Colon (tissue), 2 donors: ENCODE measurements at regions not wholly inside any gene's neighbourhood (a gene's known extent, or its start where the extent isn't known, plus 50 kb on each side); places are given as distances from the start of the nearest gene placed in this dataset.
"Not testable (repeated sequence)": the region's sequence is repeated elsewhere in the genome, so short reads cannot be mapped to it uniquely, and the experiment has no call there.

Experiments
- FAIRE-seq: peaks from 2 replicates; lab custom pipeline; 2012; peaks lifted over from hg19 to GRCh38; lab: Jason Lieb, UNC
- donor health status: control.
- donor health status: control.

- no peak for FAIRE-seq
These were observed 87.6 kb upstream of the KCNQ5 start for GRCh38 chr6:72534236-72534635.

DNA sequence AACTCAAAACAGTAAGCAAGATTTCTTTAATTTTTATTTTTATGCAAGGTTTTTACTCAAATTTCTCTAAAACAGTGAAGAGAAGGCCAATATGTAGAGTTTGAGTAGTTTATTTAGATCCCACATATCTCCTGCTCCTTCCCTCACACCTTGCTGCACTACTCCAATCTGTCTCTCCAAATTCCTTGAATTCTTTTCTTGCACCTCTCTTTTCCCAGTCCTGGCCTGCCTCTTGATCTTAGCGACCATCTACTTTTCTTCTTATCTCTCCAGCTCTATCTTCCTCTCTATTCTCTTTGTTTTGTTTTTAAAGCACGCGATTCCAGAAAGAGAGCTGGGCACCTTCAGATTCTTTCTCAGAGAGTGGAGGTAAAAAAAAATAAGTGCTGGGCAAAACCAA, 86.7 kb upstream of the KCNQ5 start:
- FAIRE-seq = no peak

DNA sequence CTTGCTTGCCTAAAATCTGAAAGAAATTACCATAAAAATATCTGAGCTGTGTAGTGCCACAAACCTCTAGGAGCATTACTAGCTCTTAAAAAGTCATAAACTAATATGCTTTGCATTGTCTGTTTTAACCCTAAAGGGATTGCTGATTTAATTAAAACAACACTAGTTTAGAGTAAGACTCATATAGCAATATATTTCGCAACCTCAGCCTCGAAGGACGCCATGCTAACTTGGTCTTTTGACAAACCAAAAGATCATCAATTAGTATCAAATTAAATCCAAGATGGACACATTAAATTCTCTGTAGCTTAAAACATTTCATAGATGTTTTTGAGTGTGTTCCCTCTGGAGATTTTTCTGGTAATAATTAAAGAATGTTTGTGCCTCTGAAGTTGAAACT, 74.8 kb upstream of the KCNQ5 start:
- FAIRE-seq = no peak

DNA sequence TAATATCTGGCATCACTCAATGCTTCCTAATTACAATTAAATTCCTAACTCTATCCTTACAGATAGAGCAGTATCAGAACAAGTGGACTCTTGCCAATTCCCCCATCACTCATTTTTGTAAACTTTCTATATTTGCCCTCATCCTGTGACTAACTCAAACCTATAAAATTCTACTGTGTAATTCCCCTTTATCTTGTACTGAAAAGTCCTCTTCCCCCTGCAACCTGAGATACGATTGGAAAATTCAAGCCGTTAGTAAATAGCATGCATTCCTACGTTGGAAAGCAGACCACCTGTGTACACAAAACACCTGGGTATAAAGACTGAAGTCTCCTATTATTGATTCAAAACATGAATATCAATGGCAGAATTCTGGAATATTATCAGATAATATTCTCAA, 70.4 kb upstream of the KCNQ5 start:
- FAIRE-seq = no peak

GRCh38 chr6:72552938-72553337, 68.9 kb upstream of the KCNQ5 start:
- FAIRE-seq = no peak

DNA sequence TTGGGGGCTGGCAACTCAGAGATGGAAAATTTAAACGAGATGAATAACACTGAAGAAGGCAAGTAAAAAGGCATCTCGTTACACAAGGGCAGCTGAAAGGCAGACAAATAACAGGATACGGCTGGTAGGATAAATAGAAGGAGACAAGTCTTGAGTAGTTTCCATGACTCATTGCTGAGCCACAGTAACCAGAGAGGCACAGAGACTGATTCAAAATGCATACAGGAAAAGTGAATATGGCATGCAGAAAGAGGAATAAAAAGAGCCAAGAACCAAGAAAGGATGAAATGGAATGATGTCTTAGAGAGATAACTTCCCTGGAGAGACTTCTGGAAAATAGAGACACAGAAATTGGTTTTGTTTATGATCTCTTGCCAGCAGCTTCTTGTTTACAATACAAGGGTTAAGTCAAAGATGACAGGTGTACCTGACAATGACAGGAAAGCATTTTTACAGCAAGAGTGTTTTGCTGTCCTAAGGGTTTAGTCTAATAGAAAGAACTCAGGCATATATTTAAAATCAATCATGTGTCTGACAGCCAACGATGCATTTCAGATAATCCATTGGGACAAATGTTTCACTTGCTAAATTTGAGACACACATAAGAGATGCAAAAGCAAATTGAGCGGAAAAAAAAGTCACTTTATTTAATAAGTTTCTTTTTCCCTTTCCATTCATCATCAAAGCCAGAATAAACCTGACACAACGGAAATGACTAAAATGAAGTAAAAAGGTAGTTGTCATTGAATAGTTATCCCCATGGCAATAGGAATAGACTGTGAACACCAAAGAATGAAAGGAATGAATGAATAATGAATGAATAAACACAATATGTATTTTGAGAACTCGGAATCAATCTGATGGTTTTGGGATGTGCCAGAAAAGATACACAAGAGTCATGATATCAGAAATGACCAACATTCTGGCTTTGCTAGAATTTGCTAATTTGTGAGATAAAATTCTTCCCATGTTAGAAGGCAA, 68.0 kb upstream of the KCNQ5 start:
- no peak for FAIRE-seq

DNA sequence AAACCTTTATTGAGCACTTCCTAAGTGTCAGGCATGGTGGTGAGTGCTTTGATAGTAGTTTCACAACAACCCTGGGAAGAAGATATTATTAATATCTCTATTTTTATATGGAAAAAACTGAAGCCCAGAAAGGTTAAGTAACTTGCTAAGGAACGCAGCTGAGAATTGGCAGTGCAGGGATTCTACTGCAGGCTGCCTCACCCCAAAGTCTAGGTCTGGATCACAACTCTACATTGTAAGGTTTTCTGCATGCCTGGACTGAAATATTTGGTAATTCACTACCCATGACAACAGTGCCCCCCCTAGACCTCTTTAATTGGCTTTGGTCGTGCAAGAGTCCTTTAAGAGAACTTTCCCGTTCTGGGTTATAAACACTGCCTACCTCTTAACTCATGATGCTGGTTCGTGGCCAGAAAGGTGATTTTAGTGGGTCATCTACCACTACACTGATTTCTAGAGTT, 67.1 kb upstream of the KCNQ5 start:
- FAIRE-seq = no peak

- FAIRE-seq = no peak
These were observed 62.8 kb upstream of the KCNQ5 start for GRCh38 chr6:72559067-72559466.

- FAIRE-seq = no peak
These were observed 62.3 kb upstream of the KCNQ5 start for GRCh38 chr6:72559555-72559954.

- no peak for FAIRE-seq
These were observed 60.9 kb upstream of the KCNQ5 start for GRCh38 chr6:72560721-72561593.

DNA sequence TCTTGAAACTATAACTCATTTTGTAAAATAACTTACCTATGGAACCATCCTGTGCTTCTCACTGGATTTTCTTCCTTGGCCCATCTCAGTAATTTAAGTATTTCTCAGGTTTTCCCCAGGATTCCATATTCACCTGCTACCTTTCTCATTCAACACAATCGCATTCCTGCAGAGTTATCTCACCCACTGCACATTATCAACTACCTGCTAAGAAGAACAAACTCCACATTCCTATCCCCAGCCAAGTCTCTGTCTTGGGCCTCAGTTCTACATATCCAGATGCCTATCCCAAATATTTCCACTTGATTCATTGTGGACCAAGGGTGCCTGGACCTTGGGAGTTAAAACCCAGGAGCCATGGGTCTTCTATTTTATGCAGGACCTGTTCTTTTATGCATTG, 60.2 kb upstream of the KCNQ5 start:
- FAIRE-seq = no peak

DNA sequence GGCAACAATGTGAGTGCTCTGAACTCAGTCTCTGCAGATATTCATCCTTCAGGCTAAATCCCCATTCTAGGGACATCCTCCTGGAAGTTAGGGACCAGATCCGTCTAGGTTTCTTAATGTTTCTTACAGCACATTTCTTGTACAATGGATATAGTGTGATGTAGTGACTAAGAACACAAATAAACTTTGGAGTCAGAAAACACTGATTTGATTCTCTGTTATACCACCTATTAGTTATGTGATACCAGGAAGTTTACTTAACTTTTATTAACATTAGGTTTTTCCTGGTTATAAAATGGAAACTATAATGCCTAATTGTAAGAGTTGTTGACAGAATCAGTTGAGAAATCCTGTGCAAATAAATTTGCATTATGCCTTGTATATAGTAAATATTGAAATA, 57.6 kb upstream of the KCNQ5 start:
- FAIRE-seq = no peak

DNA sequence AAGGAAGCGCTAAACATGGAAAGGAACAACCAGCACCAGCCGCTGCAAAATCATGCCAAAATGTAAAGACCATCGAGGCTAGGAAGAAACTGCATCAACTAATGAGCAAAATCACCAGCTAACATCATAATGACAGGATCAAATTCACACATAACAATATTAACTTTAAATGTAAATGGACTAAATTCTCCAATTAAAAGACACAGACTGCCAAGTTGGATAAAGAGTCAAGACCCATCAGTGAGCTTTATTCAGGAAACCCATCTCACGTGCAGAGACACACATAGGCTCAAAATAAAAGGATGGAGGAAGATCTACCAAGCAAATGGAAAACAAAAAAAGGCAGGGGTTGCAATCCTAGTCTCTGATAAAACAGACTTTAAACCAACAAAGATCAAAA, 49.9 kb upstream of the KCNQ5 start:
- not testable (repeated sequence) for FAIRE-seq
